CD4-positive, alpha-beta T cell (primary cell): ENCODE measurements at regions not wholly inside any gene's neighbourhood (a gene's known extent, or its start where the extent isn't known, plus 50 kb on each side); places are given as distances from the start of the nearest gene placed in this dataset.

Source experiments
- ATAC-seq: fragments of 200-7000 bp; cut with Tn5 transposase; one replicate; pipeline ENCODE4 v1.10.0; 2022; ENCODE audit warnings: mild to moderate bottlenecking; ENCODE audit not compliant: poor library complexity
- CTCF ChIA-PET: fragments of 350-600 bp; sonication (Branson Sonifier 250); formaldehyde crosslinking; loops from one replicate; lab custom pipeline; 2021; ENCODE audit warnings: antibody characterized with exemption, inconsistent platforms; lab: Charles Lee
- POLR2A ChIA-PET: fragments of 350-600 bp; sonication (Branson Sonifier 250); formaldehyde crosslinking; loops from one replicate; lab custom pipeline; 2021; ENCODE audit warnings: antibody characterized with exemption, inconsistent platforms; lab: Charles Lee
- DNase-seq, 14 experiments: peaks; one replicate each; pipeline ENCODE4 v3.0.0-alpha.2; 2013 to 2020; ENCODE audit warnings: mixed read lengths in 2 of 14
- H3K27ac ChIP-seq, 2 donors: one replicate each; pipeline versions ENCODE4 v1.5.1 to v1.7.0; 2013; ENCODE audit warnings: low read length in 2 of 2, low read depth in 1 of 2, mild to moderate bottlenecking in 1 of 2
- H3K27me3 ChIP-seq, 2 experiments: 1 replicate in 1 of 2; 2 replicates in 1 of 2; pipeline versions ENCODE4 v1.6.1 to v1.7.0; 2013; ENCODE audit warnings: low read length in 2 of 2, control low read depth in 1 of 2, mild to moderate bottlenecking in 1 of 2, moderate library complexity in 1 of 2; ENCODE audit not compliant: insufficient read depth in 2 of 2, control insufficient read depth in 1 of 2
- H3K36me3 ChIP-seq: one replicate; pipeline ENCODE4 v1.6.1; 2013; ENCODE audit warnings: low read length, control low read depth; ENCODE audit not compliant: insufficient read depth
- H3K4me1 ChIP-seq: one replicate; pipeline ENCODE4 v1.6.1; 2013; ENCODE audit warnings: low read length, control low read depth; ENCODE audit not compliant: insufficient read depth
- H3K4me3 ChIP-seq: one replicate; pipeline ENCODE4 v1.5.1; 2013; ENCODE audit warnings: mild to moderate bottlenecking, low read length, moderate library complexity
- H3K9me3 ChIP-seq, 2 experiments: 1 replicate in 1 of 2; 2 replicates in 1 of 2; pipeline versions ENCODE4 v1.6.1 to v1.7.0; 2013; ENCODE audit warnings: low read length in 2 of 2, mild to moderate bottlenecking in 2 of 2, control low read depth in 1 of 2, moderate library complexity in 1 of 2; ENCODE audit not compliant: control insufficient read depth in 1 of 2, insufficient read depth in 1 of 2
- H3K27ac Mint-ChIP-seq: one replicate; pipeline ENCODE4 v1.8.0; 2020; ENCODE audit warnings: mixed read lengths
- H3K27me3 Mint-ChIP-seq: one replicate; pipeline ENCODE4 v1.8.0; 2021; ENCODE audit warnings: mixed read lengths
- H3K36me3 Mint-ChIP-seq: one replicate; pipeline ENCODE4 v1.8.0; 2021; ENCODE audit warnings: low read depth, mixed read lengths
- H3K4me1 Mint-ChIP-seq: one replicate; pipeline ENCODE4 v1.8.0; 2021; ENCODE audit warnings: low read depth, mixed read lengths
- H3K4me3 Mint-ChIP-seq: one replicate; pipeline ENCODE4 v1.8.0; 2020; ENCODE audit warnings: mild to moderate bottlenecking, mixed read lengths
- H3K9me3 Mint-ChIP-seq: one replicate; pipeline ENCODE4 v1.8.0; 2020; ENCODE audit warnings: mixed read lengths
- intact Hi-C, 2 experiments: fragments of 100-400 bp; cut with DNase I in 1 of 2; cut with micrococcal nuclease in 1 of 2; formaldehyde crosslinking; loops; one replicate each; pipeline versions ENCODE4 v1.15.1 to v1.9.0; 2023 to 2025; cut with DNase I, micrococcal nuclease
- TF ChIP-seq, protein P1 (sequence below): fragments of 200-600 bp; IDR thresholded peaks from one replicate; pipeline ENCODE4 v1.8.0; 2022; ENCODE audit warnings: antibody characterized with exemption, mild to moderate bottlenecking

DNA sequence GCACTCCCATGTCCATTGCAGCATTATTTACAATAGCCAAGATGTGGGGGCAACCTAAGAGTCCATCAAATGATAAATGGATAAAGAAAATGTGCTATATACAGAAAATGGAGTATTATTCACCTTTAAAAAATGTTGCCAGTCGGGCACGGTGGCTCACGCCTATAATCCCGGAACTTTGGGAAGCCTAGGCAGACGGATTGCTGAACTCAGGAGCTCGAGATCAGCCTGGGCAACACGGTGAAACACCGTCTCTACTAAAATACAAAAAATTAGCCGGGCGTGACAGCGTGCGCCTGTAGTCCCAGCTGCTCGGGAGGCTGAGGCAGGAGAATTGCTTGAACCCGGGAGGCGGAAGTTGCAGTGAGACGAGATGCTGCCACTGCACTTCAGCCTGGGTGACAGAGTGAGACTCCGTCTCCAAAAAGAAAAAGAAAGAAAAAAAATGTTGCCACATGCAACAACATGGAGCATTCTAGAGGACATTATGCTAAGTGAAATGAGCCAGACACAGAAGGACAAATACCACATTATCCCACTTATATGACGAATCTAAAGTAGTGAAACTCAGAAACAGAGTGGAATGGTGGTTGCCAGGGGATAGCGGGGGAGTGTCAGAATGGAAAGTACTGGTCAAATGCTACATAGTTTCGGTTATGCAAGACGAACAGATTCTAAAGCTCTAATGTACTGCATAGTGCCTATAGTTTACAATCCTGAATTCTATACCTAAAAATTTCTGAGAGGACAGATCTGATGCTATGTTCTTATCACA lies 1385.6 kb upstream of the TMEFF2 start:
- Mint-ChIP-seq H3K9me3 (no peaks in the 10 kb centered on the region), H3K27me3 (no peaks in the 10 kb centered on the region), H3K36me3 (no peaks in the 10 kb centered on the region), H3K4me3 (no peak overlapping the region), H3K27ac (no peak overlapping the region), H3K4me1 (no peaks in the 10 kb centered on the region)
- CTCF ChIA-PET = no interaction called here
- Histone ChIP-seq H3K4me3 (no peak overlapping the region), H3K4me1 (no peaks in the 10 kb centered on the region), H3K27me3 (no peaks in the 10 kb centered on the region), H3K9me3 (no peaks in the 10 kb centered on the region), H3K36me3 (no peaks in the 10 kb centered on the region), H3K27ac (no peak overlapping the region)
- ATAC-seq = no peak
- intact Hi-C loops = no loop called here
- DNase-seq = no peak
- POLR2A ChIA-PET = no interaction called here
- TF ChIP-seq, protein P1, sequence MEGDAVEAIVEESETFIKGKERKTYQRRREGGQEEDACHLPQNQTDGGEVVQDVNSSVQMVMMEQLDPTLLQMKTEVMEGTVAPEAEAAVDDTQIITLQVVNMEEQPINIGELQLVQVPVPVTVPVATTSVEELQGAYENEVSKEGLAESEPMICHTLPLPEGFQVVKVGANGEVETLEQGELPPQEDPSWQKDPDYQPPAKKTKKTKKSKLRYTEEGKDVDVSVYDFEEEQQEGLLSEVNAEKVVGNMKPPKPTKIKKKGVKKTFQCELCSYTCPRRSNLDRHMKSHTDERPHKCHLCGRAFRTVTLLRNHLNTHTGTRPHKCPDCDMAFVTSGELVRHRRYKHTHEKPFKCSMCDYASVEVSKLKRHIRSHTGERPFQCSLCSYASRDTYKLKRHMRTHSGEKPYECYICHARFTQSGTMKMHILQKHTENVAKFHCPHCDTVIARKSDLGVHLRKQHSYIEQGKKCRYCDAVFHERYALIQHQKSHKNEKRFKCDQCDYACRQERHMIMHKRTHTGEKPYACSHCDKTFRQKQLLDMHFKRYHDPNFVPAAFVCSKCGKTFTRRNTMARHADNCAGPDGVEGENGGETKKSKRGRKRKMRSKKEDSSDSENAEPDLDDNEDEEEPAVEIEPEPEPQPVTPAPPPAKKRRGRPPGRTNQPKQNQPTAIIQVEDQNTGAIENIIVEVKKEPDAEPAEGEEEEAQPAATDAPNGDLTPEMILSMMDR = no peak

DNA sequence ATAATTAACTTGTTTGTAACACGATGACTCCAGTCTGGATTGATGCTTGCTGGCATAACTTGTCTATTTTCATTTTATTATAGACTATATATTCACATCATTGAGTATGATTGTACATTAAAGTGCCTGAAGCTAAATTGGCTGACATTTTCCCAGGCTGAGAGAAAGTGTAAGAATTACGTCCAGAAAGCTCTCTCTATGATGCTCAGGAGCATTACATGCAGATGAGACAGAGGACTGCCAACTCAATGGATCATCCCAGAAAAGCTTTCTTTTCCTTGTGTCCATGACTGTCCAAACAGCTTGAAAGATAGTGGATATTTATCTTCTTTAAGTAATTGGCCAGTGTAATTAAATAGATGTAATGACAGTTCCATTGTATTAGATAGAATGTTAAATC lies 1372.2 kb upstream of the TMEFF2 start:
- ATAC-seq (no peak), DNase-seq (no peak)
- CTCF ChIA-PET = no interaction called here
- Histone ChIP-seq H3K9me3 (no peaks in the 10 kb centered on the region), H3K4me1 (no peaks in the 10 kb centered on the region), H3K4me3 (no peak overlapping the region), H3K27ac (no peak overlapping the region), H3K36me3 (no peaks in the 10 kb centered on the region), H3K27me3 (no peaks in the 10 kb centered on the region)
- no peaks in the 10 kb centered on the region for H3K36me3 Mint-ChIP-seq
- TF ChIP-seq, protein P1 = no peak
- POLR2A ChIA-PET = interaction anchor here (0.6 kb wide), 1 partner anchor 164 kb away, joined by 3 read pairs; no protein-coding TSS in a partner anchor
- H3K27me3 Mint-ChIP-seq = no peaks in the 10 kb centered on the region
- H3K9me3 Mint-ChIP-seq = no peaks in the 10 kb centered on the region
- no peaks in the 10 kb centered on the region for H3K4me1 Mint-ChIP-seq
- H3K4me3 Mint-ChIP-seq = no peak overlapping the region
- intact Hi-C loops = no loop called here
- H3K27ac Mint-ChIP-seq = no peak overlapping the region

DNA sequence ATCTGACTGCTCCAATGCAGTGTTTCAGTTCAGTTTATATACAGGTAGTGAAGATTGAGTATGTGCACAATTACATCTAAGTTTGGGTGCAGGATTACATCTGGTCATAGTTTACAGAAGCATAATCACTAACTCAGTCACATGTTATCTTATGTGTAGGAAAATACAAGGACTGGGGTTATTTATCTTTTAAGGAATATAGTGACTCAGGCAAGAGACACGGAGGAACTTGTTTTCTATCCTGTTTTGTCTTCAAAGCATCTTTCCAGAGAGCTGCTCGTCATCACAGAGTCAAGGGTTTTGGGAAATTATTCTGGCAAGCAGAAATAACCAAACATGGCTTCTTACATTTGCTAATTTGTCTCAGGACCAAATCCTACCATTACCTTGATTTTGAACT lies 1371.5 kb upstream of the TMEFF2 start:
- intact Hi-C loops = no loop called here
- Histone ChIP-seq H3K36me3 (no peaks in the 10 kb centered on the region), H3K4me1 (no peaks in the 10 kb centered on the region), H3K27me3 (no peaks in the 10 kb centered on the region), H3K27ac (no peak overlapping the region), H3K4me3 (no peak overlapping the region), H3K9me3 (no peaks in the 10 kb centered on the region)
- Mint-ChIP-seq H3K36me3 (no peaks in the 10 kb centered on the region), H3K9me3 (no peaks in the 10 kb centered on the region), H3K27ac (no peak overlapping the region), H3K4me3 (no peak overlapping the region), H3K27me3 (no peaks in the 10 kb centered on the region), H3K4me1 (no peaks in the 10 kb centered on the region)
- POLR2A ChIA-PET = interaction anchor here (0.6 kb wide), 1 partner anchor 164 kb away, joined by 3 read pairs; no protein-coding TSS in a partner anchor
- TF ChIP-seq, protein P1 = no peak
- CTCF ChIA-PET = no interaction called here
- ATAC-seq = no peak
- no peak for DNase-seq
